ENCODE measurements at regions not wholly inside any gene's neighbourhood (a gene's known extent, or its start where the extent isn't known, plus 50 kb on each side); places are given as distances from the start of the nearest gene placed in this dataset.

DNA sequence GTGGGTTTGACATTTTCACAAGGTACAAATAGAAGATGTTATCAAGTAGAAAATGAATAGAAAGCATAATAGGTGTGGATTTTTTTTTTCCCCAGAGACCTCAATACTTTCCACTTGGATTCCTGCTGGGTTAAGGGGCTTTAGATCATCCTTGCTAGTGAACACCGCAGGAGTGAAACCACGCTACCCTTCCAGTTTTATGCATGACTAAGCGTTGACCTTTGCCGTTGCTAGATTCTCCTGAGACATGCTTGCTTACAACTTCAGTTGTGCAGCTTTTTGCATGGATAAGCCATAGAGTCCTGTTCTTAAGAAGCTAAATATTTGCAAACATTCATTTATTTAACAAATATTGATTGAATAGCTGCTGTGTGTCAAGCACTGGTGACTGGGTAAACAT is 299.7 kb upstream of the LMCD1 start:
- intact Hi-C loops (cut with DNase I; ENCODE audit: low total_unique reads), result no loop called here
- H3K9me3 ChIP-seq, result no peaks in the 10 kb centered on the region
- no peaks in the 10 kb centered on the region for H3K36me3 ChIP-seq
- no peaks in the 10 kb centered on the region for H3K4me1 ChIP-seq
- H3K4me3 ChIP-seq, result no peak overlapping the region
- TF ChIP-seq POLR2AphosphoS5 (IDR thresholded peaks at IDR 0.05), result no peak
- no peak overlapping the region for H3K27ac ChIP-seq
- DNase-seq (ENCODE audit: low spot score in 2 of 2), result no peak
- no peaks in the 10 kb centered on the region for H3K27me3 ChIP-seq

DNA sequence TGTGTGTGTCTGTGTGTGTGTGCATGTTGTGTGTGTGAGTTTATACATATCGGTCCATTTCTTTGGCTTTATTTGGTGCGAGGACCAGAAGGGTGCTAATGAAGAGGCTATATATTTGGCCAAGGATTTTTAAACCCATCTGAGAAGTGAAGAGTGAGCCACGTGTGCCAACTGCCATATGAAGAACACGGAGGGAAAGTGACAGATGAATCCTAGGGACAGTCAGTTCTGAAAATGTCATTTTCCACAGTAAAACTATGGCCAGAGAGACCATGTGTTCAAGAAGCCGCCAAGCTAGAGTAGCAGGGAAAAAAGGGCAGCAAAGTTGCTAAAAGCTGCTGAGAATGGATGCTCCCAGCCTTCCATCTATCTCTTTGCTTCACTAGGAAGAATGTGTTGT is 297.3 kb upstream of the LMCD1 start:
- Histone ChIP-seq H3K36me3 (no peaks in the 10 kb centered on the region), H3K9me3 (no peaks in the 10 kb centered on the region), H3K27me3 (no peaks in the 10 kb centered on the region), H3K4me3 (no peak overlapping the region), H3K4me1 (no peaks in the 10 kb centered on the region), H3K27ac (no peak overlapping the region)
- TF ChIP-seq, protein P1, sequence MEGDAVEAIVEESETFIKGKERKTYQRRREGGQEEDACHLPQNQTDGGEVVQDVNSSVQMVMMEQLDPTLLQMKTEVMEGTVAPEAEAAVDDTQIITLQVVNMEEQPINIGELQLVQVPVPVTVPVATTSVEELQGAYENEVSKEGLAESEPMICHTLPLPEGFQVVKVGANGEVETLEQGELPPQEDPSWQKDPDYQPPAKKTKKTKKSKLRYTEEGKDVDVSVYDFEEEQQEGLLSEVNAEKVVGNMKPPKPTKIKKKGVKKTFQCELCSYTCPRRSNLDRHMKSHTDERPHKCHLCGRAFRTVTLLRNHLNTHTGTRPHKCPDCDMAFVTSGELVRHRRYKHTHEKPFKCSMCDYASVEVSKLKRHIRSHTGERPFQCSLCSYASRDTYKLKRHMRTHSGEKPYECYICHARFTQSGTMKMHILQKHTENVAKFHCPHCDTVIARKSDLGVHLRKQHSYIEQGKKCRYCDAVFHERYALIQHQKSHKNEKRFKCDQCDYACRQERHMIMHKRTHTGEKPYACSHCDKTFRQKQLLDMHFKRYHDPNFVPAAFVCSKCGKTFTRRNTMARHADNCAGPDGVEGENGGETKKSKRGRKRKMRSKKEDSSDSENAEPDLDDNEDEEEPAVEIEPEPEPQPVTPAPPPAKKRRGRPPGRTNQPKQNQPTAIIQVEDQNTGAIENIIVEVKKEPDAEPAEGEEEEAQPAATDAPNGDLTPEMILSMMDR (IDR thresholded peaks at IDR 0.05), result no peak
- TF ChIP-seq POLR2AphosphoS5 (IDR thresholded peaks at IDR 0.05) (no peak), POLR2A (IDR thresholded peaks at IDR 0.05) (no peak)
- DNase-seq (ENCODE audit: low spot score in 2 of 2), result no peak
- intact Hi-C loops (cut with DNase I; ENCODE audit: low total_unique reads), result no loop called here

DNA sequence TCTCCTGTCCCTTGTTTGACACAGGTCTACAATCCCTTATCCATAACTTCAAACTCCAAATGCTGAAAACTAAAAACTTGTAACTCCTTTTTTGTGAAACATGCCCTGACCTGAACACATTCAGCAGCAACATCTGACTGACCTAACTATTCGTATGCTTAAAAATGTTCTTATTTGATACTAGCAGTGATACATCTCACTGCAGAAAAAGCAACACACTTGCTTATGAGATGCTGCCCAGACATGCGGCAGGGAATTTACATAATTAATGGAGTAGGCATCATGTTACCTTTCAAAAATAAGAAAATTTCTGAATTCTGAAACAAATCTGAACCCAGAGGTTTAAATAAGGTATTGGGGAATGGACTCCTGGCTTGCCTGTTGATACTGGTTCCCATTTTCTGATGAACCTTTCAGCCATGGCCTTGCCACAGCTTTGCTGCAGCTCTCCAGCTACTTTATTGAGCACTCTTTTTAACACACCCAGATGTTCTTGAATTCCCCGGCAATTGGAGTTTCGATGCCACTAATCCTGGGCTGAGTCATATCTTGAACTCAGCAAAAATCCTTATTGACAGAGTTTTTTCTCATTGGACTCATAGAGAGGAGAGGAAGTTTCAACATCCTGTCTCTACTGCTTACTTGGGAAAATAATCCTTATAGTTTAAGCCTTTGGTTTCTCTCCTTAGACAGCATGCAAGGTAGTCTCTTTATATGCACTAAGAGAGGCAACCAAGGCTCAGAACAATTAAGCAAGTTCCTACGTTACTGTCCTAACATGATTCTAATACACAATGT is 296.6 kb upstream of the LMCD1 start:
- intact Hi-C loops (cut with DNase I; ENCODE audit: low total_unique reads), result no loop called here
- Histone ChIP-seq H3K4me1 (no peaks in the 10 kb centered on the region), H3K27ac (no peak overlapping the region), H3K27me3 (no peaks in the 10 kb centered on the region), H3K9me3 (no peaks in the 10 kb centered on the region), H3K36me3 (no peaks in the 10 kb centered on the region), H3K4me3 (no peak overlapping the region)
- no peak for DNase-seq (ENCODE audit: low spot score in 2 of 2)
- TF ChIP-seq POLR2AphosphoS5 (IDR thresholded peaks at IDR 0.05) (no peak), POLR2A (IDR thresholded peaks at IDR 0.05) (no peak)
- TF ChIP-seq, protein P1 (IDR thresholded peaks at IDR 0.05), result no peak

DNA sequence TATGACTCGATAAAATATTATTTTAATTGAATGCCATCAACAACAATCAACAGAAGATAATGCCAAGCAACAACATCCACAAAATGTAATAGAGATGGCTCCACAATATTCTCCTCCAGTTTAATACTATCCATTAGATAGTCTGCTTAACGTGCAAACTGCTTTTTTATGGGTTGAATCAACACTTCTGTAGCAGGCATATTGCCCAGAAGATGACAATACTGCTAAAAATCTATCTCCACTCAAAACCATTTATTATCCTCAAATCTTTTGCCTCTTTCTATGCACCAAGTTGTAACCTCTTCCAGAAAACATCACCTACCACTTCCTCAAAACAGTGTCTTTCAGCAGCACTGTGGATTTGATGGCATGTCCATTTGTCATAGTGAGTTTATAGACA is 295.7 kb upstream of the LMCD1 start:
- Histone ChIP-seq H3K4me3 (no peak overlapping the region), H3K27ac (no peak overlapping the region), H3K36me3 (no peaks in the 10 kb centered on the region), H3K9me3 (no peaks in the 10 kb centered on the region), H3K27me3 (no peaks in the 10 kb centered on the region), H3K4me1 (no peaks in the 10 kb centered on the region)
- DNase-seq (ENCODE audit: low spot score in 2 of 2), result no peak
- intact Hi-C loops (cut with DNase I; ENCODE audit: low total_unique reads), result no loop called here
- TF ChIP-seq POLR2AphosphoS5 (IDR thresholded peaks at IDR 0.05) (no peak), POLR2A (IDR thresholded peaks at IDR 0.05) (no peak)
- TF ChIP-seq, protein P1 (IDR thresholded peaks at IDR 0.05), result no peak

DNA sequence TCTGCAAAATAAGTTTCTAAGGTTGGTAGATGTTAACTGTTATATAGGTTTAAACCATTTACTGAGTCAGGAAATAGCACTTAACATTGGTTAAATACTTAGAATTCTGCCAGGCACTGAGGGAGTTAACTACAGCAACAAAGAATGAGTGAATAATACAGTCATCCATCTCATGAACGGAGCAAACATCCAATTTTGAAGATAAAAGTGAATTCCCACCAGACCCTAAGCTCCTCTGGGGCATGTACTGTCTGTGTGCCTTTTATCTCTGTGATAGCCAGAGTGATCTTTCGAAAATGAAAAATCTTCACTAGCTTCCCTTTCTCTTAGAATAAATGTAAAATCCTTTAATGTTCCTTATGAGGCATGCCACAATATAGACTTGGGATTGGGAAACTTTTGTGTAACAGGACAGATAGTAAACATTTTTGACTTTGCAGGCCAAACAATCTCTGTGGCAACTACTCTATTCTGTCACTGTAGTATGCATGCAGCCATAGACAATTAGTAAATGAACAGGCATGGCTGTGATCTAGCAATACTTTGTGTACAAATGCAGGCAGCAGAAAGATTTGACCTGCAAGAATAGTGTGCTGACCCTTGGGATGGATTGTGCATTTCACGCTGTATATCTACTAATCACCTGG is 294.5 kb upstream of the LMCD1 start:
- intact Hi-C loops (cut with DNase I; ENCODE audit: low total_unique reads), result no loop called here
- Histone ChIP-seq H3K27ac (no peak overlapping the region), H3K4me3 (no peak overlapping the region), H3K27me3 (no peaks in the 10 kb centered on the region), H3K36me3 (no peaks in the 10 kb centered on the region), H3K4me1 (no peaks in the 10 kb centered on the region), H3K9me3 (no peaks in the 10 kb centered on the region)
- no peak for DNase-seq (ENCODE audit: low spot score in 2 of 2)
- TF ChIP-seq POLR2AphosphoS5 (IDR thresholded peaks at IDR 0.05), result no peak

DNA sequence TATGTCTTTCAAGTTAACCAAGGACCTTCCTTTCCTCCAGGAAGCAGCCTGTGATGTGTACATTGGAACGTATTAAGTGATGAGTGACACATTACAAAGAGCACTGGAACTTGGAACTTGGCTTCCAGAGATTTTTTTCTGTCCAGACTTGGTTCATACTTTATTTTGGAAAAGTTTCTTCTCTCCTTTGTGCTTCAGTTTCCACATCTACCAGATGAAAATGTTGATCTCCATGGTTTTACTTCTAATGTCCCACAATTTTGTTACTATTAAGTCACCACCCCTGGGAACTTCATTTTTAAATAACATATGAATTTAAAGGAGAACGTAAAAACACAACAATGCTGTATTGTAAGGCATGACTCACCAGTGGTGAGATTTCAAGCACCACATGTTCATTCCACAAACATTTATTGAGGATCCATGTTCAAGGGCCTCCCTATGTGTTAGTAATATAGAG is 290.7 kb upstream of the LMCD1 start:
- H3K27me3 ChIP-seq, result no peaks in the 10 kb centered on the region
- TF ChIP-seq, protein P1 (IDR thresholded peaks at IDR 0.05), result no peak
- TF ChIP-seq POLR2A (IDR thresholded peaks at IDR 0.05) (no peak), POLR2AphosphoS5 (IDR thresholded peaks at IDR 0.05) (no peak)
- no peaks in the 10 kb centered on the region for H3K9me3 ChIP-seq
- no peak for DNase-seq (ENCODE audit: low spot score in 2 of 2)
- H3K4me3 ChIP-seq, result no peak overlapping the region
- no peaks in the 10 kb centered on the region for H3K4me1 ChIP-seq
- H3K36me3 ChIP-seq, result no peaks in the 10 kb centered on the region
- intact Hi-C loops (cut with DNase I; ENCODE audit: low total_unique reads), result no loop called here
- H3K27ac ChIP-seq, result no peak overlapping the region
